ENCODE measurements at regions not wholly inside any gene's neighbourhood (a gene's known extent, or its start where the extent isn't known, plus 50 kb on each side); places are given as distances from the start of the nearest gene placed in this dataset.

DNA sequence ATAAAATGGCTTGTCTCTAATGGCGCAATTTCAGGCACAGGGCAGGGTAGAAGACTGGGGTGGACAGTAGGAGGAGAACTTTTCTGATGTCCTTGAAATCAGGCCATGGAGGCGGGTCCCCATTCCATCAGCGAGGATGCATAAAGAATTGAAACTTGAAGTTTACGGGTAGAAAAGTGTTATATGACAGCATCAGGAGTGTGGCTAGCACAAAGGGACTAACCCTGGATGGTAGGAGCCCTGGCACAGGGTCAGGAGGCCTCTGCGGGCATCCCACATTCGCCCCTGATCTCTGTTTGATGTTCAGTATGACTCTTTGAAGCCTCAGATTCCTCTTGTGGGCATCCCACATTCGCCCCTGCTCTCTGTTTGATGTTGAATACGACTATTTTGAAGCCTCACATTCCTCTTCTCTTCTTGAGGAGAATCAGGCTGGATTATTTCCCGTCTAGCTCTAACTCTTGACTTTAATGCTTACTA lies 94.8 kb upstream of the ADRA1B start:
- 90 to 92% methylated on average over 9 of the region's 9 CpGs for WGBS, 2 donors
- H3K27me3 ChIP-seq (ENCODE audit: control insufficient read depth in 3 of 3, insufficient read depth in 3 of 3, low read length in 2 of 3) = peaks cover 0 to 16% (median 0%) of the 10 kb centered on the region in 3 donors
- H3K4me3 ChIP-seq = no peak overlapping the region
- peaks cover 0 to 6% (median 4%) of the 10 kb centered on the region in 5 donors for H3K4me1 ChIP-seq (ENCODE audit: control insufficient read depth in 5 of 5, insufficient read depth in 5 of 5, low read length in 5 of 5)
- ATAC-seq (ENCODE audit: insufficient read depth, low FRiP score) (no peak), DNase-seq (no peak)
- H3K9ac ChIP-seq (ENCODE audit: insufficient read depth in 1 of 2, low read length in 2 of 2) = no peak overlapping the region
- TF ChIP-seq, protein P1, sequence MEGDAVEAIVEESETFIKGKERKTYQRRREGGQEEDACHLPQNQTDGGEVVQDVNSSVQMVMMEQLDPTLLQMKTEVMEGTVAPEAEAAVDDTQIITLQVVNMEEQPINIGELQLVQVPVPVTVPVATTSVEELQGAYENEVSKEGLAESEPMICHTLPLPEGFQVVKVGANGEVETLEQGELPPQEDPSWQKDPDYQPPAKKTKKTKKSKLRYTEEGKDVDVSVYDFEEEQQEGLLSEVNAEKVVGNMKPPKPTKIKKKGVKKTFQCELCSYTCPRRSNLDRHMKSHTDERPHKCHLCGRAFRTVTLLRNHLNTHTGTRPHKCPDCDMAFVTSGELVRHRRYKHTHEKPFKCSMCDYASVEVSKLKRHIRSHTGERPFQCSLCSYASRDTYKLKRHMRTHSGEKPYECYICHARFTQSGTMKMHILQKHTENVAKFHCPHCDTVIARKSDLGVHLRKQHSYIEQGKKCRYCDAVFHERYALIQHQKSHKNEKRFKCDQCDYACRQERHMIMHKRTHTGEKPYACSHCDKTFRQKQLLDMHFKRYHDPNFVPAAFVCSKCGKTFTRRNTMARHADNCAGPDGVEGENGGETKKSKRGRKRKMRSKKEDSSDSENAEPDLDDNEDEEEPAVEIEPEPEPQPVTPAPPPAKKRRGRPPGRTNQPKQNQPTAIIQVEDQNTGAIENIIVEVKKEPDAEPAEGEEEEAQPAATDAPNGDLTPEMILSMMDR (IDR thresholded peaks at IDR 0.05; ENCODE audit: control extremely low read depth, extremely low read depth) = no peak
- no peak overlapping the region for H3K27ac ChIP-seq (ENCODE audit: low read depth in 1 of 2, low read length in 1 of 2)
- H3K36me3 ChIP-seq (ENCODE audit: control insufficient read depth in 4 of 4, insufficient read depth in 4 of 4, low read length in 4 of 4) = no peaks in the 10 kb centered on the region
- no peaks in the 10 kb centered on the region for H3K9me3 ChIP-seq (ENCODE audit: control insufficient read depth in 4 of 4, insufficient read depth in 3 of 4, low read length in 3 of 4)

DNA sequence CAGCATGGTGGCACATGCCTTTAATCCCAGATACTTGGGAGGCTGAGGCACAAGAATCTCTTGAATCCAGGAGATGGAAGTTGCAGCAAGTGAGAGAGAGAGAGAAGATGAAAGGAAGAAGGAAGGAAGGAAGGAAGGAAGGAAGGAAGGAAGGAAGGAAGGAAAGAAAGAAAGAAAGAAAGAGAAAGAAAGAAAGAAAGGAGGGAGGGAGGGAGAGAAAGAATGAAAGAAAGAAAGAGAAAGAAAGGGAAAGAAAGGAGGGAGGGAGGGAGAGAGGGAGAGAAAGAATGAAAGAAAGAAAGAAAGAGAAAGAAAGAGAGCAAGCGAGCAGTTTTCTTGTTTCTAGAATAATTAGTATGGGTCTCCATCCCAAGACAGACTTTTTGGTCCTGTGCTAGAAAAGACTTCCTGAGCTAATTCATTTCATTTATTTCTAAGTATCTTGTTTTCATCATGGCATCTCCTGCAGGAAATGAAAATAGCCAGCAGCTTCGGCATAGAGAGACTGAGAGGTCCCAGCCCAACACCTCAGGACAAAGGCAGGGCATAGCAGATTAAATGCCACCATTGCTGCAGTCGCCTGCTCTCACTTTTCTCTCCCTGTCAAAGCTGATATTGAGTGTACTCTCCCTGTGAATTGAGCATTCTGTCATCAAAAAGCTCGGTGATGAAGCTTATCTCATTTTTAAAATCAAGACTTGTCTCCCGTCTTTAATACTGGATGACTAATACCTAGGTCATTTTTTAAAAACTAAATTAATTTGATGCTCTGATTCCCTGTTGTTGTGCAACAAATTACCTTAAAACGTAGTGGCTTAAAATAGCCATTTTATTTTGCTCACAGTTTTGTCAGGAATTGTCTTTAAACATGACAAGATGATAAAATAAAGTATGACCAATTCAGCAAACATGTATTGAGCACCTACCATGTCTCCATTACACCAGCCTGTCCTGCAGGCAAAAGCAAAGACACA lies 91.8 kb upstream of the ADRA1B start:
- no peak overlapping the region for H3K9ac ChIP-seq (ENCODE audit: insufficient read depth in 1 of 2, low read length in 2 of 2)
- ATAC-seq (ENCODE audit: insufficient read depth, low FRiP score) = no peak
- peaks cover 0 to 16% (median 0%) of the 10 kb centered on the region in 3 donors for H3K27me3 ChIP-seq (ENCODE audit: control insufficient read depth in 3 of 3, insufficient read depth in 3 of 3, low read length in 2 of 3)
- TF ChIP-seq, protein P1 (IDR thresholded peaks at IDR 0.05; ENCODE audit: control extremely low read depth, extremely low read depth) = no peak
- H3K4me1 ChIP-seq (ENCODE audit: control insufficient read depth in 5 of 5, insufficient read depth in 5 of 5, low read length in 5 of 5) = peaks cover 0 to 6% (median 4%) of the 10 kb centered on the region in 5 donors
- H3K9me3 ChIP-seq (ENCODE audit: control insufficient read depth in 4 of 4, insufficient read depth in 3 of 4, low read length in 3 of 4) = no peaks in the 10 kb centered on the region
- WGBS, 2 donors = 75 to 81% methylated on average over 6 of the region's 6 CpGs
- DNase-seq = no peak
- H3K36me3 ChIP-seq (ENCODE audit: control insufficient read depth in 4 of 4, insufficient read depth in 4 of 4, low read length in 4 of 4) = no peaks in the 10 kb centered on the region
- no peak overlapping the region for H3K27ac ChIP-seq (ENCODE audit: low read depth in 1 of 2, low read length in 1 of 2)
- no peak overlapping the region for H3K4me3 ChIP-seq

DNA sequence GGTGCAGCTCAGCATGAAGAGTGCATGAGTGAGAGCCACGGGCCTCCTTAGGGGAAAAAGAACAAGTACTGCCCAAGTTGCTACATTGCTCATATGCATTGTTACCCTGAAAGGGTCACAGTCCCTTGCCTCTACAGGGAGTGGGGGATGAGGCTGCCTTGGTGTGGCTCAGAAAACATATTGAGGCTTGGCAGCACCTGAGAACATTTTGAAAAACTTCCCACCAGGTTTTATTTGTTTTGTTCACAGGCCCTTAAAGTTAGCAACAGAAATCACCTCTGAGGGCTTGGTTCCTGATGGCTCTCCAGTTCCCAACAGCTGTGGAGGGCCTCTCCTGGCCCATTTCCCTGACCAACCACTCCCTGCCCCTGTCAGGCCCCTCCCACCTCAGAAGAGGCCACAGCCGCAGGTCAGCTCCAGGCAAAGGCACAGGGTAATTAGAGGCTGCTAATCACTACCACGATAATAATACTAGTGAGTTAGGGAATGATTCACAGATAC lies 90.7 kb upstream of the ADRA1B start:
- TF ChIP-seq, protein P1 (IDR thresholded peaks at IDR 0.05; ENCODE audit: control extremely low read depth, extremely low read depth) = no peak
- Histone ChIP-seq H3K27me3 (ENCODE audit: control insufficient read depth in 3 of 3, insufficient read depth in 3 of 3, low read length in 2 of 3) (peaks cover 0 to 11% (median 0%) of the 10 kb centered on the region in 3 donors), H3K9me3 (ENCODE audit: control insufficient read depth in 4 of 4, insufficient read depth in 3 of 4, low read length in 3 of 4) (no peaks in the 10 kb centered on the region), H3K4me3 (no peak overlapping the region), H3K9ac (ENCODE audit: insufficient read depth in 1 of 2, low read length in 2 of 2) (peak overlapping the region in 1 of 2 donors; percentile 3), H3K36me3 (ENCODE audit: control insufficient read depth in 4 of 4, insufficient read depth in 4 of 4, low read length in 4 of 4) (no peaks in the 10 kb centered on the region), H3K4me1 (ENCODE audit: control insufficient read depth in 5 of 5, insufficient read depth in 5 of 5, low read length in 5 of 5) (peaks cover 0 to 6% (median 0%) of the 10 kb centered on the region in 5 donors), H3K27ac (ENCODE audit: low read depth in 1 of 2, low read length in 1 of 2) (no peak overlapping the region)
- WGBS, 2 donors = 41 to 59% methylated on average over 3 of the region's 3 CpGs
- DNase-seq (peak; percentile 13 to 55 (median 21)), ATAC-seq (ENCODE audit: insufficient read depth, low FRiP score) (peak; percentile 74)
